K562 (cell line): ENCODE measurements at regions not wholly inside any gene's neighbourhood (a gene's known extent, or its start where the extent isn't known, plus 50 kb on each side); places are given as distances from the start of the nearest gene placed in this dataset.

Experiments used
- ATAC-seq: fragments of 200-7000 bp; cut with Tn5 transposase; 3 replicates; pipeline ENCODE4 v1.9.1; 2020; ENCODE audit warnings: moderate library complexity
- BruUV-seq: library from RNA; stranded (reverse); fragments of 400-500 nt; replicated peaks from 2 replicates; lab custom pipeline; 2021; lab: Mats Ljungman, UMichigan
- CTCF ChIA-PET: fragments of 300-600 bp; formaldehyde crosslinking; extraction: SDS; loops from one replicate; lab custom pipeline; 2021; ENCODE audit warnings: low intra/inter-chr PET ratio; lab: Yijun Ruan, JAX
- POLR2A ChIA-PET: fragments of 300-600, 350-650 bp; sonication (Branson Sonifier 250); formaldehyde crosslinking; extraction: SDS; loops from one replicate; lab custom pipeline; 2021; ENCODE audit warnings: antibody characterized with exemption, inconsistent platforms; lab: Yijun Ruan, JAX
- DNase-seq, 4 experiments: peaks; one replicate each; pipeline versions ENCODE4 v3.0.0 to v3.0.0-alpha.2; 2011 to 2018; ENCODE audit warnings: low spot score in 3 of 4, mixed read lengths in 3 of 4; ENCODE audit errors: extremely low read depth in 1 of 4
- FAIRE-seq: peaks from 2 replicates; lab custom pipeline; 2011; peaks lifted over from hg19 to GRCh38; lab: Jason Lieb, UNC
- H2AFZ ChIP-seq: 2 replicates; pipeline ENCODE4 v1.6.0; 2011; ENCODE audit warnings: low read depth, low read length, control low read depth, inconsistent platforms
- H3K27ac ChIP-seq: fragments of 200-600 bp; 3 replicates; pipeline ENCODE4 v1.8.0; 2011; ENCODE audit warnings: low read depth, mild to moderate bottlenecking, control low read depth, inconsistent platforms, low read length, moderate library complexity, mixed read lengths; ENCODE audit errors: extremely low read depth
- H3K27me3 ChIP-seq, 2 experiments: fragments of 300-600 bp in 1 of 2; 2 replicates in 1 of 2; 3 replicates in 1 of 2; pipeline versions ENCODE4 v1.6.0 to v1.8.0; 2011; ENCODE audit warnings: inconsistent platforms in 2 of 2, low read length in 2 of 2, mild to moderate bottlenecking in 1 of 2, mixed read lengths in 1 of 2, moderate library complexity in 1 of 2; ENCODE audit not compliant: control insufficient read depth in 2 of 2, insufficient read depth in 2 of 2
- H3K36me3 ChIP-seq: fragments of 300-600 bp; 3 replicates; pipeline ENCODE4 v1.8.0; 2011; ENCODE audit warnings: mild to moderate bottlenecking, low read length, inconsistent platforms; ENCODE audit not compliant: control insufficient read depth, insufficient read depth
- H3K4me1 ChIP-seq, 2 experiments: fragments of 200-600 bp in 1 of 2; replicated peaks in 1 of 2; 2 replicates in 1 of 2; 3 replicates in 1 of 2; pipeline versions ENCODE4 v1.5.1 to v1.8.0; 2011; ENCODE audit warnings: inconsistent platforms in 2 of 2, low read length in 2 of 2, mild to moderate bottlenecking in 1 of 2, mixed read lengths in 1 of 2, moderate library complexity in 1 of 2; ENCODE audit not compliant: control insufficient read depth in 2 of 2, insufficient read depth in 2 of 2
- H3K4me2 ChIP-seq: 2 replicates; pipeline ENCODE4 v1.6.1; 2011; ENCODE audit warnings: low read length, control low read depth, inconsistent platforms, mixed read lengths; ENCODE audit not compliant: insufficient read depth
- H3K4me3 ChIP-seq: fragments of 200-600 bp; sonication (generic), shearing (Covaris generic); 2 replicates; pipeline ENCODE4 v1.5.1; 2016; ENCODE audit warnings: control low read depth, inconsistent platforms
- H3K79me2 ChIP-seq: fragments of 200-600 bp; 3 replicates; pipeline ENCODE4 v1.8.0; 2011; ENCODE audit warnings: low read length, inconsistent platforms; ENCODE audit not compliant: control insufficient read depth, insufficient read depth
- H3K9ac ChIP-seq, 2 experiments: 2 replicates each; pipeline versions ENCODE4 v1.6.0 to v1.6.1; 2011; ENCODE audit warnings: low read depth in 2 of 2, low read length in 2 of 2, control low read depth in 1 of 2, inconsistent platforms in 1 of 2, mild to moderate bottlenecking in 1 of 2, mixed read lengths in 1 of 2; ENCODE audit not compliant: insufficient read depth in 1 of 2
- H3K9me1 ChIP-seq: one replicate; pipeline ENCODE4 v1.6.0; 2011; ENCODE audit warnings: inconsistent platforms, mild to moderate bottlenecking, low read length, moderate library complexity; ENCODE audit not compliant: control insufficient read depth, insufficient read depth
- H3K9me3 ChIP-seq: replicated peaks from 2 replicates; pipeline ENCODE4 v1.5.1; 2011; ENCODE audit warnings: low read depth, low read length, inconsistent platforms; ENCODE audit not compliant: control insufficient read depth, insufficient read depth
- H4K20me1 ChIP-seq: replicated peaks from 2 replicates; pipeline ENCODE4 v1.6.1; 2011; ENCODE audit warnings: low read length, inconsistent platforms, mixed read lengths; ENCODE audit not compliant: control insufficient read depth, insufficient read depth
- GABPB2 ChIP-seq: fragments of 250-450 bp; sonication (Bioruptor Pico); conservative IDR thresholded peaks from 2 replicates; pipeline ENCODE4 v1.5.1; 2021; ENCODE audit warnings: mild to moderate bottlenecking
- MYBL2 ChIP-seq, 2 experiments: fragments of 450-650 bp in 1 of 2; sonication (generic) in 1 of 2; formaldehyde crosslinking in 1 of 2; IDR thresholded peaks; 2 replicates each; pipeline versions ENCODE4 v1.6.1 to v1.8.1; 2017 to 2022; ENCODE audit warnings: borderline replicate concordance in 1 of 2, inconsistent platforms in 1 of 2, low read depth in 1 of 2, mild to moderate bottlenecking in 1 of 2, missing genetic modification reagents in 1 of 2, moderate library complexity in 1 of 2
- NFIX ChIP-seq: fragments of 250-450 bp; sonication (Bioruptor Pico); IDR thresholded peaks from 2 replicates; pipeline ENCODE4 v1.4.0; 2020; ENCODE audit warnings: low read depth, mild to moderate bottlenecking, moderate library complexity
- POU5F1 ChIP-seq: fragments of 150-350 bp; IDR thresholded peaks from 2 replicates; pipeline ENCODE4 v1.6.1; 2014; ENCODE audit warnings: borderline replicate concordance, low read length, low read depth, mild to moderate bottlenecking; ENCODE audit not compliant: partially characterized antibody
- ZBTB1 ChIP-seq: sonication (generic); formaldehyde crosslinking; IDR thresholded peaks from 2 replicates; pipeline ENCODE4 v1.8.1; 2023; ENCODE audit warnings: missing genetic modification reagents, low read depth, mild to moderate bottlenecking, borderline replicate concordance
- ZFPM2 ChIP-seq: fragments of 250-450 bp; sonication (Bioruptor Pico); IDR thresholded peaks from 2 replicates; pipeline ENCODE4 v1.5.1; 2022; ENCODE audit warnings: mild to moderate bottlenecking
- ZNF146 ChIP-seq: IDR thresholded peaks from one replicate; pipeline ENCODE4 v1.6.1; 2018; ENCODE audit warnings: missing compliant biosample characterization; ENCODE audit not compliant: unreplicated experiment
- ZSCAN32 ChIP-seq: fragments of 450-650 bp; formaldehyde crosslinking; IDR thresholded peaks from 2 replicates; pipeline ENCODE4 v1.4.0; 2020; ENCODE audit warnings: mild to moderate bottlenecking, moderate library complexity
- in situ Hi-C: fragments of 300-500 bp; cut with MboI; formaldehyde crosslinking; loops from 4 replicates; pipeline ENCODE4 v1.15.0; 2018; ENCODE audit warnings: inconsistent platforms, mixed read lengths
- intact Hi-C: fragments of 100-400 bp; cut with micrococcal nuclease; formaldehyde crosslinking; loops from 2 replicates; pipeline ENCODE4 v1.14.2; 2022
- TF ChIP-seq, protein P1 (sequence below): fragments of 200-800 bp; sonication (Bioruptor generic); IDR thresholded peaks from 2 replicates; pipeline ENCODE4 v1.6.1; 2017; ENCODE audit warnings: missing genetic modification characterization, missing compliant biosample characterization
- TF ChIP-seq, protein P2 (sequence below), 2 experiments: fragments of 450-650 bp in 1 of 2; sonication (generic) in 1 of 2; formaldehyde crosslinking in 1 of 2; IDR thresholded peaks in 1 of 2; conservative IDR thresholded peaks in 1 of 2; 2 replicates each; pipeline versions ENCODE4 v1.6.1 to v1.8.1; 2016 to 2023; ENCODE audit warnings: mild to moderate bottlenecking in 2 of 2, moderate library complexity in 2 of 2, inconsistent platforms in 1 of 2, missing genetic modification reagents in 1 of 2
- TF ChIP-seq, protein P3 (sequence below): fragments of 450-650 bp; IDR thresholded peaks from 2 replicates; pipeline ENCODE4 v1.6.1; 2018; ENCODE audit warnings: mild to moderate bottlenecking, low read depth; ENCODE audit not compliant: partially characterized antibody
- TF ChIP-seq, protein P4 (sequence below): fragments of 450-650 bp; IDR thresholded peaks from 2 replicates; pipeline ENCODE4 v1.6.1; 2017; ENCODE audit warnings: antibody characterized with exemption, mild to moderate bottlenecking

DNA sequence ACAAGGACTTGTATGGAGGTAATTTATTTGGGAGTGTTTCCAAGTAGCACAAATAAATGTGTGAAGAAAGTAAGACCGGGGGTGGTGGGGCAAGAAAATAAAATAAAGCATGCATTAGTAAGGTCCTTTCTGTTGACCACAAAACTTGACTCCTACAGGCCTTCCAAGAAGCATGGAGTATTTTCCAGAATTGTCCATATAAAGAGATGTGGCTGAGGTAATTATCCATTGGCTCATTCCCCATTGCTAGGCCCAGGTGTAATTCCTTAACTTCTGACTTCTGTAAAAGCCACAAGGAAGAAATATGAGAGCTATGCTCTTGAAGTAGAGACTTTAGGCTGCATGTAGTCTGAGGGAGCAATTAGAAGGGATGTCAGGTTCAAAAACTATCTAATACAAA, 430.5 kb upstream of the PABPC4L start (continued):
- TF ChIP-seq, protein P1, sequence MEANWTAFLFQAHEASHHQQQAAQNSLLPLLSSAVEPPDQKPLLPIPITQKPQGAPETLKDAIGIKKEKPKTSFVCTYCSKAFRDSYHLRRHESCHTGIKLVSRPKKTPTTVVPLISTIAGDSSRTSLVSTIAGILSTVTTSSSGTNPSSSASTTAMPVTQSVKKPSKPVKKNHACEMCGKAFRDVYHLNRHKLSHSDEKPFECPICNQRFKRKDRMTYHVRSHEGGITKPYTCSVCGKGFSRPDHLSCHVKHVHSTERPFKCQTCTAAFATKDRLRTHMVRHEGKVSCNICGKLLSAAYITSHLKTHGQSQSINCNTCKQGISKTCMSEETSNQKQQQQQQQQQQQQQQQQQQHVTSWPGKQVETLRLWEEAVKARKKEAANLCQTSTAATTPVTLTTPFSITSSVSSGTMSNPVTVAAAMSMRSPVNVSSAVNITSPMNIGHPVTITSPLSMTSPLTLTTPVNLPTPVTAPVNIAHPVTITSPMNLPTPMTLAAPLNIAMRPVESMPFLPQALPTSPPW (CRISPR knock-in tag) = no peak

DNA sequence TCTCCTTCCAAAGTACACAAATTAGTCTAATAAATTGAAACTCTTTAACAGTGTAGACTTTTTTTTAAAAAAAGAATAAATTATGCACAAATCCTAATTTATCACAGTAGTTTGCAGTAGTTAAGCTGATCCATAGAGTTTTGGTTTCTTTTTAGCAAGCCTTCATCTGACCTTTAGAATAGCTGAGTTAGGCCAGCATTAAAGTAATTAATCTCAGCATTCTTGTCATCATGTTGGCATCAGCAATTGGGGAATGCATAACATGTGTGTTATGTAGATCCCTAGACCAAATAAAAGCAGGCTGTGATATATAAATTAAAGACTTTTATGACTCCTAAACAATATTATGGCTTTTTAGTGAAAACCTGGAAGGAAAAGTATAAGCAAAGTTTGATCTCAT, 426.5 kb upstream of the PABPC4L start:
- in situ Hi-C loops = no loop called here
- Histone ChIP-seq H2AFZ (no peak overlapping the region), H3K27me3 (no peaks in the 10 kb centered on the region), H3K4me2 (no peak overlapping the region), H3K9me1 (no peaks in the 10 kb centered on the region), H3K9me3 (no peaks in the 10 kb centered on the region; the same call in 1 of the 2 replicates), H3K36me3 (no peaks in the 10 kb centered on the region), H3K27ac (no peak overlapping the region), H3K79me2 (no peaks in the 10 kb centered on the region), H3K9ac (no peak overlapping the region), H3K4me1 (no peaks in the 10 kb centered on the region), H4K20me1 (no peaks in the 10 kb centered on the region), H3K4me3 (no peak overlapping the region)
- ATAC-seq (no peak), DNase-seq (no peak), FAIRE-seq (no peak)
- intact Hi-C loops = no loop called here
- ChIA-PET CTCF (no interaction called here), POLR2A (no interaction called here)
- BruUV-seq = no TSS peak
- TF ChIP-seq POU5F1 (no peak), GABPB2 (CRISPR knock-in tag) (no peak), ZBTB1 (no peak), ZNF146 (CRISPR knock-in tag) (no peak), ZSCAN32 (CRISPR knock-in tag) (no peak), NFIX (CRISPR knock-in tag) (no peak), MYBL2 (IDR thresholded peaks at IDR 0.05; ENCODE audit: low read depth) (no peak), MYBL2 (CRISPR knock-in tag; IDR thresholded peaks at IDR 0.05; ENCODE audit: borderline replicate concordance) (no peak), ZFPM2 (no peak)
- TF ChIP-seq, protein P2, sequence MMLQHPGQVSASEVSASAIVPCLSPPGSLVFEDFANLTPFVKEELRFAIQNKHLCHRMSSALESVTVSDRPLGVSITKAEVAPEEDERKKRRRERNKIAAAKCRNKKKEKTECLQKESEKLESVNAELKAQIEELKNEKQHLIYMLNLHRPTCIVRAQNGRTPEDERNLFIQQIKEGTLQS (IDR thresholded peaks at IDR 0.05) = no peak
- TF ChIP-seq, protein P2 (CRISPR knock-in tag; conservative IDR thresholded peaks at IDR 0.05) = no peak
- TF ChIP-seq, protein P3, sequence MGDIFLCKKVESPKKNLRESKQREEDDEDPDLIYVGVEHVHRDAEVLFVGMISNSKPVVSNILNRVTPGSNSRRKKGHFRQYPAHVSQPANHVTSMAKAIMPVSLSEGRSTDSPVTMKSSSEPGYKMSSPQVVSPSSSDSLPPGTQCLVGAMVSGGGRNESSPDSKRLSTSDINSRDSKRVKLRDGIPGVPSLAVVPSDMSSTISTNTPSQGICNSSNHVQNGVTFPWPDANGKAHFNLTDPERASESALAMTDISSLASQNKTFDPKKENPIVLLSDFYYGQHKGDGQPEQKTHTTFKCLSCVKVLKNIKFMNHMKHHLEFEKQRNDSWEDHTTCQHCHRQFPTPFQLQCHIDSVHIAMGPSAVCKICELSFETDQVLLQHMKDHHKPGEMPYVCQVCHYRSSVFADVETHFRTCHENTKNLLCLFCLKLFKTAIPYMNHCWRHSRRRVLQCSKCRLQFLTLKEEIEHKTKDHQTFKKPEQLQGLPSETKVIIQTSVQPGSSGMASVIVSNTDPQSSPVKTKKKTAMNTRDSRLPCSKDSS = no peak
- TF ChIP-seq, protein P4, sequence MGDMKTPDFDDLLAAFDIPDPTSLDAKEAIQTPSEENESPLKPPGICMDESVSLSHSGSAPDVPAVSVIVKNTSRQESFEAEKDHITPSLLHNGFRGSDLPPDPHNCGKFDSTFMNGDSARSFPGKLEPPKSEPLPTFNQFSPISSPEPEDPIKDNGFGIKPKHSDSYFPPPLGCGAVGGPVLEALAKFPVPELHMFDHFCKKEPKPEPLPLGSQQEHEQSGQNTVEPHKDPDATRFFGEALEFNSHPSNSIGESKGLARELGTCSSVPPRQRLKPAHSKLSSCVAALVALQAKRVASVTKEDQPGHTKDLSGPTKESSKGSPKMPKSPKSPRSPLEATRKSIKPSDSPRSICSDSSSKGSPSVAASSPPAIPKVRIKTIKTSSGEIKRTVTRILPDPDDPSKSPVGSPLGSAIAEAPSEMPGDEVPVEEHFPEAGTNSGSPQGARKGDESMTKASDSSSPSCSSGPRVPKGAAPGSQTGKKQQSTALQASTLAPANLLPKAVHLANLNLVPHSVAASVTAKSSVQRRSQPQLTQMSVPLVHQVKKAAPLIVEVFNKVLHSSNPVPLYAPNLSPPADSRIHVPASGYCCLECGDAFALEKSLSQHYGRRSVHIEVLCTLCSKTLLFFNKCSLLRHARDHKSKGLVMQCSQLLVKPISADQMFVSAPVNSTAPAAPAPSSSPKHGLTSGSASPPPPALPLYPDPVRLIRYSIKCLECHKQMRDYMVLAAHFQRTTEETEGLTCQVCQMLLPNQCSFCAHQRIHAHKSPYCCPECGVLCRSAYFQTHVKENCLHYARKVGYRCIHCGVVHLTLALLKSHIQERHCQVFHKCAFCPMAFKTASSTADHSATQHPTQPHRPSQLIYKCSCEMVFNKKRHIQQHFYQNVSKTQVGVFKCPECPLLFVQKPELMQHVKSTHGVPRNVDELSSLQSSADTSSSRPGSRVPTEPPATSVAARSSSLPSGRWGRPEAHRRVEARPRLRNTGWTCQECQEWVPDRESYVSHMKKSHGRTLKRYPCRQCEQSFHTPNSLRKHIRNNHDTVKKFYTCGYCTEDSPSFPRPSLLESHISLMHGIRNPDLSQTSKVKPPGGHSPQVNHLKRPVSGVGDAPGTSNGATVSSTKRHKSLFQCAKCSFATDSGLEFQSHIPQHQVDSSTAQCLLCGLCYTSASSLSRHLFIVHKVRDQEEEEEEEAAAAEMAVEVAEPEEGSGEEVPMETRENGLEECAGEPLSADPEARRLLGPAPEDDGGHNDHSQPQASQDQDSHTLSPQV = no peak
